Liver (tissue), 3 donors: ENCODE measurements at regions not wholly inside any gene's neighbourhood (a gene's known extent, or its start where the extent isn't known, plus 50 kb on each side); places are given as distances from the start of the nearest gene placed in this dataset.

Experiments used
- RAD21 ChIP-seq, 2 donors: IDR thresholded peaks; 2 replicates each; pipeline ENCODE4 v1.6.1; 2016; ENCODE audit warnings: antibody characterized with exemption in 2 of 2, mild to moderate bottlenecking in 2 of 2
- TF ChIP-seq, protein P1 (sequence below): IDR thresholded peaks from 2 replicates; pipeline ENCODE4 v1.6.1; 2016; ENCODE audit warnings: antibody characterized with exemption, mild to moderate bottlenecking
- TF ChIP-seq, protein P2 (sequence below): fragments of 150-350 bp; IDR thresholded peaks from 2 replicates; pipeline ENCODE4 v1.5.1; 2017; ENCODE audit warnings: improper control_type of control experiment, low read depth, low read length; ENCODE audit not compliant: missing input control
- donor health status: healthy.
- donor health status: healthy.

DNA sequence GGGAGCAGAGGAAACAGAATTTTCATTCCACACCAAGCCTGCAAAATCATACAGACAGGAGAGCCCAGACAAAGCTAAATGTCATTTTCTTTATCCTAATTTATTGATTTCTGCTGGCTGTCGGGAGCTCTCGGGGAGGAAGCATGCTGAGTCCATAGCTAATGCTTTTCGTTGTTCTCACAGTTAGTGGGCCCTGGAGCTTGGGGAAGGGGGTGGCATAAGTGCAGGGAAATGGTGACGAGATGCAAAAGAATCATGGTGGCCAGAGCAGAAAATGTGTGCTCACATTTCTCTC, 202.4 kb downstream of the TOMM20 start:
- TF ChIP-seq, protein P1, sequence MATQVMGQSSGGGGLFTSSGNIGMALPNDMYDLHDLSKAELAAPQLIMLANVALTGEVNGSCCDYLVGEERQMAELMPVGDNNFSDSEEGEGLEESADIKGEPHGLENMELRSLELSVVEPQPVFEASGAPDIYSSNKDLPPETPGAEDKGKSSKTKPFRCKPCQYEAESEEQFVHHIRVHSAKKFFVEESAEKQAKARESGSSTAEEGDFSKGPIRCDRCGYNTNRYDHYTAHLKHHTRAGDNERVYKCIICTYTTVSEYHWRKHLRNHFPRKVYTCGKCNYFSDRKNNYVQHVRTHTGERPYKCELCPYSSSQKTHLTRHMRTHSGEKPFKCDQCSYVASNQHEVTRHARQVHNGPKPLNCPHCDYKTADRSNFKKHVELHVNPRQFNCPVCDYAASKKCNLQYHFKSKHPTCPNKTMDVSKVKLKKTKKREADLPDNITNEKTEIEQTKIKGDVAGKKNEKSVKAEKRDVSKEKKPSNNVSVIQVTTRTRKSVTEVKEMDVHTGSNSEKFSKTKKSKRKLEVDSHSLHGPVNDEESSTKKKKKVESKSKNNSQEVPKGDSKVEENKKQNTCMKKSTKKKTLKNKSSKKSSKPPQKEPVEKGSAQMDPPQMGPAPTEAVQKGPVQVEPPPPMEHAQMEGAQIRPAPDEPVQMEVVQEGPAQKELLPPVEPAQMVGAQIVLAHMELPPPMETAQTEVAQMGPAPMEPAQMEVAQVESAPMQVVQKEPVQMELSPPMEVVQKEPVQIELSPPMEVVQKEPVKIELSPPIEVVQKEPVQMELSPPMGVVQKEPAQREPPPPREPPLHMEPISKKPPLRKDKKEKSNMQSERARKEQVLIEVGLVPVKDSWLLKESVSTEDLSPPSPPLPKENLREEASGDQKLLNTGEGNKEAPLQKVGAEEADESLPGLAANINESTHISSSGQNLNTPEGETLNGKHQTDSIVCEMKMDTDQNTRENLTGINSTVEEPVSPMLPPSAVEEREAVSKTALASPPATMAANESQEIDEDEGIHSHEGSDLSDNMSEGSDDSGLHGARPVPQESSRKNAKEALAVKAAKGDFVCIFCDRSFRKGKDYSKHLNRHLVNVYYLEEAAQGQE: no peak
- TF ChIP-seq, protein P2, sequence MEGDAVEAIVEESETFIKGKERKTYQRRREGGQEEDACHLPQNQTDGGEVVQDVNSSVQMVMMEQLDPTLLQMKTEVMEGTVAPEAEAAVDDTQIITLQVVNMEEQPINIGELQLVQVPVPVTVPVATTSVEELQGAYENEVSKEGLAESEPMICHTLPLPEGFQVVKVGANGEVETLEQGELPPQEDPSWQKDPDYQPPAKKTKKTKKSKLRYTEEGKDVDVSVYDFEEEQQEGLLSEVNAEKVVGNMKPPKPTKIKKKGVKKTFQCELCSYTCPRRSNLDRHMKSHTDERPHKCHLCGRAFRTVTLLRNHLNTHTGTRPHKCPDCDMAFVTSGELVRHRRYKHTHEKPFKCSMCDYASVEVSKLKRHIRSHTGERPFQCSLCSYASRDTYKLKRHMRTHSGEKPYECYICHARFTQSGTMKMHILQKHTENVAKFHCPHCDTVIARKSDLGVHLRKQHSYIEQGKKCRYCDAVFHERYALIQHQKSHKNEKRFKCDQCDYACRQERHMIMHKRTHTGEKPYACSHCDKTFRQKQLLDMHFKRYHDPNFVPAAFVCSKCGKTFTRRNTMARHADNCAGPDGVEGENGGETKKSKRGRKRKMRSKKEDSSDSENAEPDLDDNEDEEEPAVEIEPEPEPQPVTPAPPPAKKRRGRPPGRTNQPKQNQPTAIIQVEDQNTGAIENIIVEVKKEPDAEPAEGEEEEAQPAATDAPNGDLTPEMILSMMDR: no peak
- peak in 1 of 2 donors; percentile 1 for TF ChIP-seq RAD21 (IDR thresholded peaks at IDR 0.05)
